IMR-90 (cell line): ENCODE measurements at regions not wholly inside any gene's neighbourhood (a gene's known extent, or its start where the extent isn't known, plus 50 kb on each side); places are given as distances from the start of the nearest gene placed in this dataset.

Experiments
- ATAC-seq: fragments of 200-7000 bp; cut with Tn5 transposase; 2 replicates; pipeline ENCODE4 v1.9.1; 2020; ENCODE audit warnings: low read depth, mild to moderate bottlenecking, moderate library complexity
- BruUV-seq: library from RNA; stranded (reverse); fragments of 400-500 nt; replicated peaks from 2 replicates; lab custom pipeline; 2021; lab: Mats Ljungman, UMichigan
- CTCF ChIA-PET: fragments of 300-600 bp; formaldehyde crosslinking; extraction: SDS; loops from one replicate; lab custom pipeline; 2021; ENCODE audit warnings: antibody characterized with exemption; lab: Yijun Ruan, JAX
- POLR2A ChIA-PET: fragments of 300-600 bp; sonication (Branson Sonifier 250); formaldehyde crosslinking; loops from one replicate; lab custom pipeline; 2022; ENCODE audit warnings: antibody characterized with exemption; ENCODE audit not compliant: unreplicated experiment; lab: Charles Lee
- DNase-seq: peaks from one replicate; pipeline ENCODE4 v3.0.0; 2013
- H2AFZ ChIP-seq: replicated peaks from 2 replicates; pipeline ENCODE3; 2013; ENCODE audit warnings: low read length, mild to moderate bottlenecking; ENCODE audit not compliant: poor library complexity
- H2AK5ac ChIP-seq: 2 replicates; pipeline ENCODE4 v1.6.1; 2013; ENCODE audit warnings: low read depth, low read length, inconsistent platforms
- H2AK9ac ChIP-seq: replicated peaks from 2 replicates; pipeline ENCODE3; 2013; ENCODE audit warnings: mild to moderate bottlenecking, low read depth, low read length, moderate library complexity; ENCODE audit not compliant: poor library complexity
- H2BK120ac ChIP-seq: 2 replicates; pipeline ENCODE4 v1.6.1; 2013; ENCODE audit warnings: low read depth, low read length, inconsistent platforms
- H2BK15ac ChIP-seq: 3 replicates; pipeline ENCODE4 v1.6.1; 2013; ENCODE audit warnings: low read depth, low read length, inconsistent platforms
- H2BK20ac ChIP-seq: 2 replicates; pipeline ENCODE4 v1.6.1; 2013; ENCODE audit warnings: low read depth, mild to moderate bottlenecking, inconsistent platforms, low read length, moderate library complexity
- H2BK5ac ChIP-seq: 2 replicates; pipeline ENCODE4 v1.6.1; 2013; ENCODE audit warnings: mild to moderate bottlenecking, low read depth, low read length, inconsistent platforms; ENCODE audit not compliant: poor library complexity, severe bottlenecking
- H3K14ac ChIP-seq: replicated peaks from 2 replicates; pipeline ENCODE4 v1.6.1; 2013; ENCODE audit warnings: low read depth, low read length, inconsistent platforms
- H3K18ac ChIP-seq: 2 replicates; pipeline ENCODE4 v1.6.1; 2013; ENCODE audit warnings: low read depth, low read length, control low read depth
- H3K23ac ChIP-seq: 2 replicates; pipeline ENCODE4 v1.6.1; 2013; ENCODE audit warnings: low read depth, low read length, inconsistent platforms
- H3K27ac ChIP-seq: 2 replicates; pipeline ENCODE4 v1.5.1; 2013; ENCODE audit warnings: mild to moderate bottlenecking, control low read depth, low read length; ENCODE audit not compliant: insufficient read depth
- H3K27me3 ChIP-seq: 2 replicates; pipeline ENCODE4 v1.6.1; 2013; ENCODE audit warnings: low read length; ENCODE audit not compliant: control insufficient read depth, insufficient read depth
- H3K36me3 ChIP-seq: 2 replicates; pipeline ENCODE4 v1.6.1; 2013; ENCODE audit warnings: low read length, mixed read lengths; ENCODE audit not compliant: control insufficient read depth, insufficient read depth
- H3K4ac ChIP-seq: 2 replicates; pipeline ENCODE4 v1.6.1; 2013; ENCODE audit warnings: low read depth, low read length, inconsistent platforms
- H3K4me1 ChIP-seq: 2 replicates; pipeline ENCODE4 v1.6.1; 2013; ENCODE audit warnings: low read length, mixed read lengths; ENCODE audit not compliant: control insufficient read depth, insufficient read depth
- H3K4me2 ChIP-seq: 2 replicates; pipeline ENCODE4 v1.6.1; 2013; ENCODE audit warnings: low read depth, mild to moderate bottlenecking, control low read depth, low read length, moderate library complexity
- H3K4me3 ChIP-seq: 2 replicates; pipeline ENCODE4 v1.5.1; 2013; ENCODE audit warnings: low read depth, mild to moderate bottlenecking, control low read depth, low read length, moderate library complexity; ENCODE audit not compliant: insufficient read depth
- H3K56ac ChIP-seq: 2 replicates; pipeline ENCODE4 v1.6.1; 2013; ENCODE audit warnings: low read length, inconsistent platforms; ENCODE audit not compliant: insufficient read depth; ENCODE audit errors: extremely low read depth
- H3K79me1 ChIP-seq, 2 experiments: 2 replicates each; pipeline ENCODE4 v1.6.1; 2013; ENCODE audit warnings: low read length in 2 of 2, inconsistent platforms in 1 of 2, low read depth in 1 of 2
- H3K9ac ChIP-seq: 2 replicates; pipeline ENCODE4 v1.6.1; 2013; ENCODE audit warnings: low read depth, low read length, control low read depth
- H3K9me1 ChIP-seq: 2 replicates; pipeline ENCODE4 v1.6.1; 2013; ENCODE audit warnings: low read length, inconsistent platforms; ENCODE audit not compliant: insufficient read depth
- H3K9me3 ChIP-seq: 2 replicates; pipeline ENCODE4 v1.6.1; 2013; ENCODE audit warnings: low read length; ENCODE audit not compliant: control insufficient read depth, insufficient read depth
- H4K20me1 ChIP-seq: 2 replicates; pipeline ENCODE4 v1.6.1; 2013; ENCODE audit warnings: low read length, inconsistent platforms; ENCODE audit not compliant: insufficient read depth
- H4K5ac ChIP-seq: 2 replicates; pipeline ENCODE4 v1.6.1; 2013; ENCODE audit warnings: mild to moderate bottlenecking, low read depth, low read length, control low read depth
- H4K8ac ChIP-seq, 2 experiments: 2 replicates each; pipeline ENCODE4 v1.6.1; 2013; ENCODE audit warnings: low read depth in 2 of 2, low read length in 2 of 2, control low read depth in 1 of 2, inconsistent platforms in 1 of 2
- H4K91ac ChIP-seq: 2 replicates; pipeline ENCODE4 v1.6.1; 2013; ENCODE audit warnings: low read depth, low read length, inconsistent platforms; ENCODE audit not compliant: insufficient read depth
- BHLHE40 ChIP-seq: fragments of 150-350 bp; IDR thresholded peaks from 2 replicates; pipeline ENCODE4 v1.6.1; 2016; ENCODE audit warnings: mild to moderate bottlenecking, low read depth, low read length
- CEBPB ChIP-seq: IDR thresholded peaks from 2 replicates; pipeline ENCODE4 v1.6.1; 2012; ENCODE audit warnings: low read depth, low read length, improper control_type of control experiment
- MAFK ChIP-seq: IDR thresholded peaks from 2 replicates; pipeline ENCODE4 v1.6.1; 2012; ENCODE audit warnings: low read depth, low read length, improper control_type of control experiment
- MAZ ChIP-seq: IDR thresholded peaks from 2 replicates; pipeline ENCODE4 v1.6.1; 2012; ENCODE audit warnings: low read depth, mild to moderate bottlenecking, low read length, improper control_type of control experiment, moderate library complexity, borderline replicate concordance
- MXI1 ChIP-seq: IDR thresholded peaks from 2 replicates; pipeline ENCODE4 v1.6.1; 2012; ENCODE audit warnings: low read depth, mild to moderate bottlenecking, low read length, moderate library complexity, borderline replicate concordance
- NFE2L2 ChIP-seq: fragments of 150-350 bp; IDR thresholded peaks from 2 replicates; pipeline ENCODE4 v1.6.1; 2016; ENCODE audit warnings: low read depth, mild to moderate bottlenecking, low read length
- POLR2A ChIP-seq: IDR thresholded peaks from 2 replicates; pipeline ENCODE4 v1.6.1; 2012; ENCODE audit warnings: mild to moderate bottlenecking, low read depth, low read length
- RAD21 ChIP-seq: IDR thresholded peaks from 2 replicates; pipeline ENCODE4 v1.6.1; 2012; ENCODE audit warnings: low read length, improper control_type of control experiment
- RCOR1 ChIP-seq: IDR thresholded peaks from 2 replicates; pipeline ENCODE4 v1.6.1; 2012; ENCODE audit warnings: mild to moderate bottlenecking, low read length, improper control_type of control experiment; ENCODE audit not compliant: insufficient replicate concordance
- RFX5 ChIP-seq: IDR thresholded peaks from 2 replicates; pipeline ENCODE4 v1.8.0; 2012; ENCODE audit warnings: low read depth, mild to moderate bottlenecking, low read length, moderate library complexity
- SMC3 ChIP-seq: fragments of 150-350 bp; IDR thresholded peaks from 2 replicates; pipeline ENCODE4 v1.6.1; 2016; ENCODE audit warnings: low read depth, mild to moderate bottlenecking, antibody characterized with exemption, low read length, moderate library complexity
- WGBS, 2 experiments: methylation state at CpG; one replicate each; pipeline versions ENCODE4 v1.1.5 to v1.1.7; 2013; ENCODE audit warnings: missing lambda C conversion rate in 2 of 2; ENCODE audit not compliant: insufficient read length in 1 of 2; ENCODE audit errors: extremely low coverage in 2 of 2; 5-methylcytosine and 5-hydroxymethylcytosine counted together
- dilution Hi-C: fragments of 300-500 bp; cut with HindIII; formaldehyde crosslinking; loops from one replicate; pipeline ENCODE4 v1.14.3; 2018; ENCODE audit warnings: low sequenced_read_pairs; ENCODE audit not compliant: unreplicated experiment
- in situ Hi-C: fragments of 300-500 bp; cut with MboI; formaldehyde crosslinking; loops from 3 replicates; pipeline ENCODE4 v1.14.3; 2019; ENCODE audit warnings: low sequenced_read_pairs, inconsistent platforms, mixed read lengths
- intact Hi-C: fragments of 100-400 bp; cut with micrococcal nuclease; formaldehyde crosslinking; loops from 2 replicates; pipeline ENCODE4 v1.10.0; 2022
- TF ChIP-seq, protein P1 (sequence below): fragments of 150-350 bp; IDR thresholded peaks from 2 replicates; pipeline ENCODE4 v1.6.1; 2016; ENCODE audit warnings: low read depth, mild to moderate bottlenecking, low read length, moderate library complexity, borderline replicate concordance
- TF ChIP-seq, protein P2 (sequence below): fragments of 150-350 bp; IDR thresholded peaks from 2 replicates; pipeline ENCODE4 v1.6.1; 2017; ENCODE audit warnings: mild to moderate bottlenecking, antibody characterized with exemption, low read length, low read depth

DNA sequence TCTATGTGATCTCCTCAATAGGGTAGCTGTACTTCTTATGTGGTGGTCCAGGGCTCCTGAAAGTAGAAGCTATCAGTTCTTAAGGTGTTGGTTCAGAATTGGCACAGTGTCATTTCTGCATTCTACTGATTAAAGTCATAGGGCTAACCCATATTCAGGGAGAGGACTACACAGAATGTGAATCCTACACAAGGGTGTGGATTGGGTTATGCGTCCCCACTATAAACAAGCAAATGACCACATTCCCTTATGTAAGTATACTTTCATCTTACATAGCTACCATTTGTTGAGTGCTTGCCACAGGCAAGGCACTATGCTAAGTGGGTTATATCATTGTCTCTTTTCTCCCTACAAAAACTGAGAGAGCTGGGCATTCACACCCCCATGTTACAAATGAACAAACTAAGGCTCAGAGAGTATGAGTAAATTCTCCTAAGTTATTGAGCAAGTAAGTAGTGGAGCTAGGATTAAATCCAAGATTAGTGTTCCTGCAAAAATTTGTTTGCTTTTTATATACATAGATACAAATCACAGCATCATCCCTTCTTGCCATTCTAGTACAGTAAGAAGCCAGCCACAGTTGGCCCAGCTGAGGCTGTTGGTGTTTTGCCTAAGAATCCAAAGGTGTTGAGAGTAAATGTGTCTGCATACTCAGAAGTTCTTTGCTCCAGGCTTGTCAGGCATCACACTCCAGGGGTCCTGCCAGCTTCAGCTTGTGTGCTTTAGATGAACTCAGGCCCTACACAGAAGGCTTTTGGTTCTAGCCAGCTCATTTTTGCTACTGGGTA is 157.8 kb downstream of the KIF18A start:
- peak overlapping the region; percentile 68 for H3K18ac ChIP-seq
- H3K27me3 ChIP-seq, result no peaks in the 10 kb centered on the region
- ChIA-PET POLR2A (interaction anchor here (0.6 kb wide), 1 partner anchor 644 kb away, joined by 5 read pairs; no protein-coding TSS in a partner anchor), CTCF (interaction anchor here (0.6 to 1.6 kb wide), 4 partner anchors 12 to 413 kb away, joined by 3 to 5 read pairs (median 4); no protein-coding TSS in a partner anchor)
- ATAC-seq, result peak; percentile 71
- no peak overlapping the region for H3K4me2 ChIP-seq
- H2AFZ ChIP-seq, result no peak overlapping the region
- no TSS peak for BruUV-seq
- no peak overlapping the region for H4K5ac ChIP-seq
- no peak overlapping the region for H2AK5ac ChIP-seq
- no peak overlapping the region for H3K4me3 ChIP-seq
- no peak overlapping the region for H2BK120ac ChIP-seq
- no peaks in the 10 kb centered on the region for H3K36me3 ChIP-seq
- no peak overlapping the region for H3K9ac ChIP-seq
- no peak overlapping the region for H3K27ac ChIP-seq
- DNase-seq, result no peak
- WGBS, 2 experiments, result no CpG with 5 or more reads among the region's 1 CpG
- H3K14ac ChIP-seq, result peak overlapping the region; percentile 18; the same call in 1 of the 2 replicates
- 0 out of 3 replicates have a peak overlapping the region, but pooled peaks have one; percentile 27 for H2BK15ac ChIP-seq
- no peaks in the 10 kb centered on the region for H4K20me1 ChIP-seq
- H3K23ac ChIP-seq, result no peak overlapping the region
- no peaks in the 10 kb centered on the region for H3K79me1 ChIP-seq
- H3K4me1 ChIP-seq, result peaks cover 4% of the 10 kb centered on the region; the same call in 1 of the 2 replicates
- dilution Hi-C loops, result no loop called here
- H2BK20ac ChIP-seq, result peak overlapping the region; percentile 10; the same call in 1 of the 2 replicates
- H4K91ac ChIP-seq, result 0 out of 2 replicates have a peak overlapping the region, but pooled peaks have one; percentile 34
- no peaks in the 10 kb centered on the region; the same call in 1 of the 2 replicates for H3K9me1 ChIP-seq
- H3K4ac ChIP-seq, result 0 out of 2 replicates have a peak overlapping the region, but pooled peaks have one; percentile 3
- intact Hi-C loops, result no loop called here
- no peak overlapping the region for H3K56ac ChIP-seq
- no peak overlapping the region for H4K8ac ChIP-seq
- no peak overlapping the region for H2BK5ac ChIP-seq
- TF ChIP-seq, protein P1, sequence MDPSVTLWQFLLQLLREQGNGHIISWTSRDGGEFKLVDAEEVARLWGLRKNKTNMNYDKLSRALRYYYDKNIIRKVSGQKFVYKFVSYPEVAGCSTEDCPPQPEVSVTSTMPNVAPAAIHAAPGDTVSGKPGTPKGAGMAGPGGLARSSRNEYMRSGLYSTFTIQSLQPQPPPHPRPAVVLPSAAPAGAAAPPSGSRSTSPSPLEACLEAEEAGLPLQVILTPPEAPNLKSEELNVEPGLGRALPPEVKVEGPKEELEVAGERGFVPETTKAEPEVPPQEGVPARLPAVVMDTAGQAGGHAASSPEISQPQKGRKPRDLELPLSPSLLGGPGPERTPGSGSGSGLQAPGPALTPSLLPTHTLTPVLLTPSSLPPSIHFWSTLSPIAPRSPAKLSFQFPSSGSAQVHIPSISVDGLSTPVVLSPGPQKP, result no peak
- TF ChIP-seq RCOR1 (no peak), MXI1 (no peak), NFE2L2 (no peak), BHLHE40 (no peak), RAD21 (no peak), MAZ (no peak), SMC3 (no peak), MAFK (no peak), CEBPB (no peak), POLR2A (no peak), RFX5 (no peak)
- TF ChIP-seq, protein P2, sequence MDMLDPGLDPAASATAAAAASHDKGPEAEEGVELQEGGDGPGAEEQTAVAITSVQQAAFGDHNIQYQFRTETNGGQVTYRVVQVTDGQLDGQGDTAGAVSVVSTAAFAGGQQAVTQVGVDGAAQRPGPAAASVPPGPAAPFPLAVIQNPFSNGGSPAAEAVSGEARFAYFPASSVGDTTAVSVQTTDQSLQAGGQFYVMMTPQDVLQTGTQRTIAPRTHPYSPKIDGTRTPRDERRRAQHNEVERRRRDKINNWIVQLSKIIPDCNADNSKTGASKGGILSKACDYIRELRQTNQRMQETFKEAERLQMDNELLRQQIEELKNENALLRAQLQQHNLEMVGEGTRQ, result no peak
- in situ Hi-C loops, result no loop called here
- H3K9me3 ChIP-seq, result peaks cover 2% of the 10 kb centered on the region; the same call in 1 of the 2 replicates
- H2AK9ac ChIP-seq, result no peak overlapping the region
